A673 (cell line): ENCODE measurements at regions not wholly inside any gene's neighbourhood (a gene's known extent, or its start where the extent isn't known, plus 50 kb on each side); places are given as distances from the start of the nearest gene placed in this dataset.

Experiments
- BruUV-seq: library from RNA; stranded (reverse); fragments of 400-500 nt; replicated peaks from 2 replicates; lab custom pipeline; 2021; lab: Mats Ljungman, UMichigan
- CTCF ChIA-PET: fragments of 300-600 bp; sonication (Branson Sonifier 250); formaldehyde crosslinking; loops from one replicate; lab custom pipeline; 2022; ENCODE audit warnings: antibody characterized with exemption; lab: Charles Lee
- POLR2A ChIA-PET: fragments of 300-600 bp; sonication (Branson Sonifier 250); formaldehyde crosslinking; loops from one replicate; lab custom pipeline; 2022; ENCODE audit warnings: antibody characterized with exemption; ENCODE audit not compliant: low non-redundant PET; lab: Charles Lee
- DNase-seq: peaks from one replicate; pipeline ENCODE4 v3.0.0-alpha.2; 2015; ENCODE audit warnings: low spot score
- H3K27ac ChIP-seq: fragments of 200-600 bp; sonication (generic); 2 replicates; pipeline ENCODE4 v1.5.1; 2016; ENCODE audit warnings: mixed run types, low read depth, mild to moderate bottlenecking, mixed read lengths, antibody characterized with exemption, low read length; ENCODE audit not compliant: poor library complexity, severe bottlenecking
- H3K27me3 ChIP-seq: fragments of 200-600 bp; sonication (generic); replicated peaks from 2 replicates; pipeline ENCODE4 v1.6.1; 2017; ENCODE audit warnings: mixed run types, low read depth, mild to moderate bottlenecking, mixed read lengths, antibody characterized with exemption, low read length; ENCODE audit not compliant: insufficient read depth, poor library complexity
- H3K36me3 ChIP-seq: fragments of 200-600 bp; sonication (generic); 2 replicates; pipeline ENCODE4 v1.6.1; 2016; ENCODE audit warnings: mixed run types, mild to moderate bottlenecking, mixed read lengths, antibody characterized with exemption, low read length; ENCODE audit not compliant: insufficient read depth, poor library complexity, severe bottlenecking
- H3K4me1 ChIP-seq: fragments of 200-600 bp; sonication (generic); 2 replicates; pipeline ENCODE4 v1.6.1; 2017; ENCODE audit warnings: mixed run types, mild to moderate bottlenecking, mixed read lengths, antibody characterized with exemption, low read length; ENCODE audit not compliant: insufficient read depth, poor library complexity, severe bottlenecking
- H3K4me3 ChIP-seq: fragments of 200-600 bp; sonication (generic); 2 replicates; pipeline ENCODE4 v1.5.1; 2016; ENCODE audit warnings: low read depth, mixed run types, mild to moderate bottlenecking, mixed read lengths, low read length; ENCODE audit not compliant: poor library complexity, severe bottlenecking
- H3K9me3 ChIP-seq: fragments of 200-600 bp; sonication (generic); 2 replicates; pipeline ENCODE4 v1.6.1; 2016; ENCODE audit warnings: mixed run types, low read depth, mild to moderate bottlenecking, mixed read lengths, antibody characterized with exemption, low read length; ENCODE audit not compliant: poor library complexity, severe bottlenecking
- EZH2 ChIP-seq: fragments of 200-600 bp; sonication (generic); IDR thresholded peaks from 2 replicates; pipeline ENCODE4 v1.6.1; 2017; ENCODE audit warnings: borderline replicate concordance, low read depth, mild to moderate bottlenecking, mixed read lengths, antibody characterized with exemption, low read length; ENCODE audit not compliant: poor library complexity, severe bottlenecking
- intact Hi-C: fragments of 100-400 bp; cut with micrococcal nuclease; formaldehyde crosslinking; loops from one replicate; pipeline ENCODE4 v1.10.0; 2022; ENCODE audit not compliant: unreplicated experiment
- TF ChIP-seq, protein P1 (sequence below): fragments of 300-800, 200-600 bp; sonication (generic); conservative IDR thresholded peaks from 2 replicates; pipeline ENCODE4 v1.5.1; 2017; ENCODE audit warnings: low read depth, mild to moderate bottlenecking, antibody characterized with exemption, low read length, moderate library complexity, mixed read lengths

GRCh38 chr3:5675319-5675718, 487.8 kb downstream of the EDEM1 start:
- no peak overlapping the region for H3K4me3 ChIP-seq
- H3K4me1 ChIP-seq = no peaks in the 10 kb centered on the region
- TF ChIP-seq, protein P1, sequence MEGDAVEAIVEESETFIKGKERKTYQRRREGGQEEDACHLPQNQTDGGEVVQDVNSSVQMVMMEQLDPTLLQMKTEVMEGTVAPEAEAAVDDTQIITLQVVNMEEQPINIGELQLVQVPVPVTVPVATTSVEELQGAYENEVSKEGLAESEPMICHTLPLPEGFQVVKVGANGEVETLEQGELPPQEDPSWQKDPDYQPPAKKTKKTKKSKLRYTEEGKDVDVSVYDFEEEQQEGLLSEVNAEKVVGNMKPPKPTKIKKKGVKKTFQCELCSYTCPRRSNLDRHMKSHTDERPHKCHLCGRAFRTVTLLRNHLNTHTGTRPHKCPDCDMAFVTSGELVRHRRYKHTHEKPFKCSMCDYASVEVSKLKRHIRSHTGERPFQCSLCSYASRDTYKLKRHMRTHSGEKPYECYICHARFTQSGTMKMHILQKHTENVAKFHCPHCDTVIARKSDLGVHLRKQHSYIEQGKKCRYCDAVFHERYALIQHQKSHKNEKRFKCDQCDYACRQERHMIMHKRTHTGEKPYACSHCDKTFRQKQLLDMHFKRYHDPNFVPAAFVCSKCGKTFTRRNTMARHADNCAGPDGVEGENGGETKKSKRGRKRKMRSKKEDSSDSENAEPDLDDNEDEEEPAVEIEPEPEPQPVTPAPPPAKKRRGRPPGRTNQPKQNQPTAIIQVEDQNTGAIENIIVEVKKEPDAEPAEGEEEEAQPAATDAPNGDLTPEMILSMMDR = no peak
- no peak for TF ChIP-seq EZH2
- H3K9me3 ChIP-seq = no peaks in the 10 kb centered on the region
- ChIA-PET POLR2A (no interaction called here), CTCF (no interaction called here)
- BruUV-seq = no TSS peak
- intact Hi-C loops = no loop called here
- H3K27me3 ChIP-seq = no peaks in the 10 kb centered on the region
- no peak overlapping the region for H3K27ac ChIP-seq
- DNase-seq = no peak
- no peaks in the 10 kb centered on the region for H3K36me3 ChIP-seq

DNA sequence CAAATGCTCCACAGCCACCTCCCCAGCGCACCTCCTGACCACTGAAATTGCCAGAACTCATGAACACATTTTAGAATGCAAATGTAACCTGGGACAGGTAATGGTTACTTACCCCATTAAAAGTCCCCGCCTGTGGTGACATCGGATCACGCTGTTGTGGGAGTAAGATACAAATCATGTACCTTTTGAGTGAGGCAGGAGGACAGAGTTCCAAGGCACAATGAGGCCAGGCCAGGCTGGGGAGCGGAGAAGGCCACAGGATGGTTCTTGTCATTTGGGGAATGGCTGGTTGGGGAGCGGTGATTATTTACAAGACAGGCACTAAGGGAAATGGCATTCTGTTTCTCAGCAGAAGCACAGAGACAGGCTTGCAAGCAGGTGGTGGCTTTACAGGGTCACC, 490.0 kb downstream of the EDEM1 start:
- DNase-seq = no peak
- no TSS peak for BruUV-seq
- no peaks in the 10 kb centered on the region for H3K36me3 ChIP-seq
- intact Hi-C loops = no loop called here
- H3K9me3 ChIP-seq = no peaks in the 10 kb centered on the region
- H3K27ac ChIP-seq = no peak overlapping the region
- no peaks in the 10 kb centered on the region for H3K4me1 ChIP-seq
- CTCF ChIA-PET = no interaction called here
- TF ChIP-seq, protein P1 = no peak
- TF ChIP-seq EZH2 = no peak
- POLR2A ChIA-PET = no interaction called here
- no peaks in the 10 kb centered on the region for H3K27me3 ChIP-seq
- no peak overlapping the region for H3K4me3 ChIP-seq

DNA sequence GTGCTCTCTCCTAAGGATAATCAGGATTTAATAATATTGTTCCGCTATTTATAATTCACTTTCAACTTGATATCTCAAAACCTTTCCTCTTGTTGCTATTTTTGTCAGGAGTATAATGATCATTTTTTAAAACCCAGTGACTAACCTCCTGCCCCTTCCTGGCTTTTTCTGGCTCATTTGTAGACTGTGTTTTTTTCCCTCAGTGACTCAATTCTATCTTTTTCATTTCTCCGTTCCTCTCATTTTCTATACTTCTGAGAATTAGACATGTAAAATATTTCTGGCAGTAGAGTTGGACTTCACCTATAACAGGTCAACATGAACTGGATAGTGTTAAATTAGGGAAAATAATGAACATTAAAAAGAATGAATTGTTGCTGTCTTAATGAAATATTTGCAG, 490.7 kb downstream of the EDEM1 start:
- DNase-seq = no peak
- TF ChIP-seq EZH2 = no peak
- no peaks in the 10 kb centered on the region for H3K27me3 ChIP-seq
- H3K27ac ChIP-seq = no peak overlapping the region
- H3K36me3 ChIP-seq = no peaks in the 10 kb centered on the region
- no peaks in the 10 kb centered on the region for H3K9me3 ChIP-seq
- intact Hi-C loops = no loop called here
- no peak overlapping the region for H3K4me3 ChIP-seq
- H3K4me1 ChIP-seq = no peaks in the 10 kb centered on the region
- no TSS peak for BruUV-seq
- POLR2A ChIA-PET = no interaction called here
- CTCF ChIA-PET = no interaction called here

DNA sequence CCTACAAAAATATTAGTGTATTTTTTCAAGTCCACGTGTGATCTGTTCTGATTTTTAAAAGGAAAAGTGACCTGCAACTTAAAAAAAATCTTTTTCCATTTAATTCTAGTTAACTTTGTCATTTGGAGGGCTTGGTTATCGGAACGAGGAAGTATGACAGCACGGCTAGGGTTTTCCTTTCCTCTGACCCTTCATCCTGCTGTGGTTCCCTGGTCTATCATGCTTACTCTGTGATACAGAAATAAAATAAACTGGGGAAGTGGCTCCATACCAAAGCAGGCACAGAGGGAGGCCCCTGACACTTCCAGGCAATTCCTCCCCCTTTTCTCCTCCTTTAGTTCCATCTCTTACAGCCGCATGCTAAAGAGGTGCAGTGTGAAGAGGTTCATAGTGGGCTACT, 491.3 kb downstream of the EDEM1 start:
- Histone ChIP-seq H3K27ac (no peak overlapping the region), H3K4me1 (no peaks in the 10 kb centered on the region), H3K9me3 (no peaks in the 10 kb centered on the region), H3K36me3 (no peaks in the 10 kb centered on the region), H3K27me3 (no peaks in the 10 kb centered on the region), H3K4me3 (no peak overlapping the region)
- ChIA-PET POLR2A (no interaction called here), CTCF (no interaction called here)
- no peak for DNase-seq
- BruUV-seq = no TSS peak
- intact Hi-C loops = no loop called here
- TF ChIP-seq, protein P1 = no peak
- TF ChIP-seq EZH2 = no peak
